ENCODE measurements at regions not wholly inside any gene's neighbourhood (a gene's known extent, or its start where the extent isn't known, plus 50 kb on each side); places are given as distances from the start of the nearest gene placed in this dataset.

GRCh38 chr6:119499797-119500196 is 150.2 kb upstream of the MAN1A1 start:
- TF ChIP-seq POLR2A (IDR thresholded peaks at IDR 0.05), result no peak
- TF ChIP-seq, protein P1, sequence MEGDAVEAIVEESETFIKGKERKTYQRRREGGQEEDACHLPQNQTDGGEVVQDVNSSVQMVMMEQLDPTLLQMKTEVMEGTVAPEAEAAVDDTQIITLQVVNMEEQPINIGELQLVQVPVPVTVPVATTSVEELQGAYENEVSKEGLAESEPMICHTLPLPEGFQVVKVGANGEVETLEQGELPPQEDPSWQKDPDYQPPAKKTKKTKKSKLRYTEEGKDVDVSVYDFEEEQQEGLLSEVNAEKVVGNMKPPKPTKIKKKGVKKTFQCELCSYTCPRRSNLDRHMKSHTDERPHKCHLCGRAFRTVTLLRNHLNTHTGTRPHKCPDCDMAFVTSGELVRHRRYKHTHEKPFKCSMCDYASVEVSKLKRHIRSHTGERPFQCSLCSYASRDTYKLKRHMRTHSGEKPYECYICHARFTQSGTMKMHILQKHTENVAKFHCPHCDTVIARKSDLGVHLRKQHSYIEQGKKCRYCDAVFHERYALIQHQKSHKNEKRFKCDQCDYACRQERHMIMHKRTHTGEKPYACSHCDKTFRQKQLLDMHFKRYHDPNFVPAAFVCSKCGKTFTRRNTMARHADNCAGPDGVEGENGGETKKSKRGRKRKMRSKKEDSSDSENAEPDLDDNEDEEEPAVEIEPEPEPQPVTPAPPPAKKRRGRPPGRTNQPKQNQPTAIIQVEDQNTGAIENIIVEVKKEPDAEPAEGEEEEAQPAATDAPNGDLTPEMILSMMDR (IDR thresholded peaks at IDR 0.05), result no peak

All from sigmoid colon (tissue), 3 donors.